Vagina (tissue), 2 donors: ENCODE measurements at regions not wholly inside any gene's neighbourhood (a gene's known extent, or its start where the extent isn't known, plus 50 kb on each side); places are given as distances from the start of the nearest gene placed in this dataset.

Experiments
- CTCF ChIP-seq, 3 experiments: fragments of 450-650 bp in 2 of 3; fragments of 200-600 bp in 1 of 3; sonication (generic) in 1 of 3; IDR thresholded peaks; one replicate each; pipeline ENCODE4 v1.5.1; 2017 to 2019; ENCODE audit warnings: antibody characterized with exemption in 3 of 3, mild to moderate bottlenecking in 2 of 3, moderate library complexity in 2 of 3
- POLR2A ChIP-seq, 2 donors: fragments of 450-650 bp; IDR thresholded peaks; one replicate each; pipeline ENCODE4 v1.6.1; 2017; ENCODE audit warnings: antibody characterized with exemption in 2 of 2, mild to moderate bottlenecking in 2 of 2, moderate library complexity in 2 of 2
- POLR2AphosphoS5 ChIP-seq, 2 donors: sonication (generic); formaldehyde crosslinking; IDR thresholded peaks; one replicate each; pipeline ENCODE4 v1.9.0; 2017; ENCODE audit warnings: antibody characterized with exemption in 2 of 2, mild to moderate bottlenecking in 2 of 2, low read depth in 1 of 2; ENCODE audit not compliant: insufficient read depth in 1 of 2

GRCh38 chr6:88381289-88381642 lies 215.1 kb upstream of the CNR1 start:
- TF ChIP-seq CTCF (IDR thresholded peaks at IDR 0.05) (no peak), POLR2AphosphoS5 (IDR thresholded peaks at IDR 0.05; ENCODE audit: insufficient read depth in 1 of 2, low read depth in 1 of 2) (no peak), POLR2A (IDR thresholded peaks at IDR 0.05) (no peak)
